Left lung (tissue), 4 donors: ENCODE measurements at regions not wholly inside any gene's neighbourhood (a gene's known extent, or its start where the extent isn't known, plus 50 kb on each side); places are given as distances from the start of the nearest gene placed in this dataset.
"Not testable (repeated sequence)": the region's sequence is repeated elsewhere in the genome, so short reads cannot be mapped to it uniquely, and the experiment has no call there.

Experiments used
- ATAC-seq: fragments of 200-7000 bp; cut with Tn5 transposase; one replicate; pipeline ENCODE4 v1.9.1; 2020; ENCODE audit warnings: moderate library complexity
- DNase-seq, 4 donors: peaks; one replicate each; pipeline ENCODE4 v3.0.0-alpha.2; 2013 to 2020
- H3K27ac ChIP-seq, 2 donors: fragments of 200-600 bp; sonication (generic) in 1 of 2; one replicate each; pipeline versions ENCODE4 v1.5.0 to v1.8.0; 2020 to 2021
- H3K27me3 ChIP-seq, 2 donors: fragments of 200-600 bp; sonication (generic) in 1 of 2; one replicate each; pipeline versions ENCODE4 v1.5.0 to v1.8.0; 2020 to 2021
- H3K36me3 ChIP-seq, 2 donors: fragments of 200-600 bp; sonication (generic) in 1 of 2; one replicate each; pipeline versions ENCODE4 v1.5.0 to v1.8.0; 2020 to 2021
- H3K4me1 ChIP-seq, 2 donors: fragments of 200-600 bp; one replicate each; pipeline ENCODE4 v1.8.0; 2021
- H3K4me3 ChIP-seq, 2 donors: fragments of 200-600 bp; sonication (generic) in 1 of 2; one replicate each; pipeline versions ENCODE4 v1.5.0 to v1.8.0; 2020 to 2021; ENCODE audit warnings: mild to moderate bottlenecking in 1 of 2
- H3K9me3 ChIP-seq, 2 donors: fragments of 200-600 bp; sonication (generic) in 1 of 2; one replicate each; pipeline versions ENCODE4 v1.5.0 to v1.8.0; 2020 to 2021
- CTCF ChIP-seq, 2 donors: fragments of 200-600 bp; sonication (generic) in 1 of 2; IDR thresholded peaks; one replicate each; pipeline versions ENCODE4 v1.5.0 to v1.8.0; 2021; ENCODE audit warnings: antibody characterized with exemption in 2 of 2
- intact Hi-C, 2 donors: fragments of 100-400 bp; cut with DNase I; formaldehyde crosslinking; loops; one replicate each; pipeline versions ENCODE4 v1.11.2 to v1.14.2; 2022
- donor health status: DM: no; HTN: yes; CAD: no.
- donor health status: DM: no; HTN: no; CAD: no.

GRCh38 chr4:187910741-187911140, 84.8 kb upstream of the ZFP42 start:
- no peak for DNase-seq
- intact Hi-C loops, result no loop called here
- no peak for ATAC-seq
- no peaks in the 10 kb centered on the region for H3K4me1 ChIP-seq
- TF ChIP-seq CTCF (IDR thresholded peaks at IDR 0.05), result no peak
- no peak overlapping the region for H3K27ac ChIP-seq
- peaks cover 0 to 2% of the 10 kb centered on the region in 2 donors for H3K9me3 ChIP-seq
- H3K36me3 ChIP-seq, result no peaks in the 10 kb centered on the region
- no peak overlapping the region for H3K4me3 ChIP-seq
- H3K27me3 ChIP-seq, result no peaks in the 10 kb centered on the region

GRCh38 chr4:187915406-187915805, 80.2 kb upstream of the ZFP42 start:
- DNase-seq, H3K4me3 ChIP-seq, H3K27ac ChIP-seq, ATAC-seq, H3K9me3 ChIP-seq, H3K36me3 ChIP-seq, H3K27me3 ChIP-seq, H3K4me1 ChIP-seq, intact Hi-C loops: not testable (repeated sequence)

GRCh38 chr4:187919966-187920365, 75.6 kb upstream of the ZFP42 start:
- no peak for TF ChIP-seq CTCF (IDR thresholded peaks at IDR 0.05)
- H3K27me3 ChIP-seq, result no peaks in the 10 kb centered on the region
- no peak overlapping the region for H3K4me3 ChIP-seq
- no peaks in the 10 kb centered on the region for H3K4me1 ChIP-seq
- H3K27ac ChIP-seq, result no peak overlapping the region
- no peak for ATAC-seq
- no peak for DNase-seq
- intact Hi-C loops, result no loop called here
- no peaks in the 10 kb centered on the region for H3K9me3 ChIP-seq
- no peaks in the 10 kb centered on the region for H3K36me3 ChIP-seq

- no peak for TF ChIP-seq CTCF (IDR thresholded peaks at IDR 0.05)
- H3K27ac ChIP-seq, result no peak overlapping the region
Observed at GRCh38 chr4:187921946-187922623, 73.5 kb upstream of the ZFP42 start.

GRCh38 chr4:187929024-187929423, 66.5 kb upstream of the ZFP42 start:
- H3K4me1 ChIP-seq, result no peaks in the 10 kb centered on the region
- no peak for TF ChIP-seq CTCF (IDR thresholded peaks at IDR 0.05)
- no peak overlapping the region for H3K27ac ChIP-seq
- peaks cover 0 to 7% of the 10 kb centered on the region in 2 donors for H3K9me3 ChIP-seq
- DNase-seq (no peak), ATAC-seq (no peak)
- H3K27me3 ChIP-seq, result no peaks in the 10 kb centered on the region
- no peak overlapping the region for H3K4me3 ChIP-seq
- intact Hi-C loops, result no loop called here
- no peaks in the 10 kb centered on the region for H3K36me3 ChIP-seq

More at GRCh38 chr4:187921946-187922623, 73.5 kb upstream of the ZFP42 start:
- H3K4me1 ChIP-seq, result no peaks in the 10 kb centered on the region
- ATAC-seq (no peak), DNase-seq (no peak)
- H3K36me3 ChIP-seq, result no peaks in the 10 kb centered on the region
- H3K9me3 ChIP-seq, result peaks cover 0 to 2% of the 10 kb centered on the region in 2 donors
- H3K4me3 ChIP-seq, result no peak overlapping the region
- H3K27me3 ChIP-seq, result no peaks in the 10 kb centered on the region
- intact Hi-C loops, result no loop called here

GRCh38 chr4:187934766-187935165, 60.8 kb upstream of the ZFP42 start:
- ATAC-seq, result no peak
- intact Hi-C loops, result no loop called here
- Histone ChIP-seq H3K27ac (no peak overlapping the region), H3K4me1 (no peaks in the 10 kb centered on the region), H3K36me3 (no peaks in the 10 kb centered on the region), H3K9me3 (peaks cover 0 to 5% of the 10 kb centered on the region in 2 donors), H3K4me3 (no peak overlapping the region), H3K27me3 (no peaks in the 10 kb centered on the region)
- no peak for DNase-seq
- TF ChIP-seq CTCF (IDR thresholded peaks at IDR 0.05), result no peak
